Heart right ventricle (tissue), 16 donors: ENCODE measurements at regions not wholly inside any gene's neighbourhood (a gene's known extent, or its start where the extent isn't known, plus 50 kb on each side); places are given as distances from the start of the nearest gene placed in this dataset.

ENCODE experiments used
- ATAC-seq, 8 donors: fragments of 200-7000 bp; cut with Tn5 transposase; one replicate each; pipeline ENCODE4 v1.9.1; 2020; ENCODE audit warnings: mild to moderate bottlenecking in 8 of 8, moderate library complexity in 8 of 8, moderate number of reproducible peaks in 1 of 8
- DNase-seq, 2 donors: peaks; one replicate each; pipeline ENCODE4 v3.0.0-alpha.2; 2020
- H3K27ac ChIP-seq, 10 donors: fragments of 200-600 bp; sonication (generic) in 2 of 10; one replicate each; pipeline versions ENCODE4 v1.5.0 to v1.8.0; 2020 to 2022; ENCODE audit warnings: mild to moderate bottlenecking in 3 of 10
- H3K27me3 ChIP-seq, 7 donors: fragments of 200-600 bp; one replicate each; pipeline ENCODE4 v1.8.0; 2021 to 2022; ENCODE audit warnings: mild to moderate bottlenecking in 2 of 7
- H3K36me3 ChIP-seq, 9 donors: fragments of 200-600 bp; sonication (generic) in 1 of 9; one replicate each; pipeline versions ENCODE4 v1.5.0 to v1.8.0; 2020 to 2022; ENCODE audit warnings: mild to moderate bottlenecking in 2 of 9
- H3K4me1 ChIP-seq, 9 donors: fragments of 200-600 bp; sonication (generic) in 1 of 9; one replicate each; pipeline versions ENCODE4 v1.5.0 to v1.8.0; 2020 to 2022; ENCODE audit warnings: mild to moderate bottlenecking in 4 of 9
- H3K4me3 ChIP-seq, 10 donors: fragments of 200-600 bp; sonication (generic) in 2 of 10; one replicate each; pipeline versions ENCODE4 v1.5.0 to v1.8.0; 2020 to 2022; ENCODE audit warnings: mild to moderate bottlenecking in 7 of 10, moderate library complexity in 2 of 10
- H3K9me3 ChIP-seq, 11 donors: fragments of 200-600 bp in 10 of 11; sonication (generic) in 2 of 11; one replicate each; pipeline versions ENCODE4 v1.5.0 to v1.8.0; 2013 to 2022; ENCODE audit warnings: mild to moderate bottlenecking in 2 of 11, control low read depth in 1 of 11, moderate library complexity in 1 of 11
- WGBS, 2 donors: extraction: QIAGEN DNeasy Blood & Tissue Kit; methylation state at CpG; one replicate each; pipeline ENCODE4 v1.1.7; 2013; ENCODE audit warnings: inconsistent platforms in 1 of 2; 5-methylcytosine and 5-hydroxymethylcytosine counted together
- intact Hi-C, 10 donors: fragments of 100-400 bp; cut with DNase I; formaldehyde crosslinking; loops; one replicate each; pipeline versions ENCODE4 v1.11.1 to v1.14.2; 2022
- TF ChIP-seq, protein P1 (sequence below), 9 donors: fragments of 200-600 bp; sonication (generic) in 2 of 9; IDR thresholded peaks; one replicate each; pipeline versions ENCODE4 v1.5.0 to v1.8.0; 2021 to 2022; ENCODE audit warnings: antibody characterized with exemption in 9 of 9, mild to moderate bottlenecking in 5 of 9, moderate library complexity in 1 of 9
- donor health status: Arrhythmogenic right ventricular cardiomyopathy.
- donor health status: ischemic (EF 13 %, LVEDD 7.1; RV severe dilation, severe dysfunction).
- donor health status: healthy with polysubstance abuse.
- donor health status: DM: no; HTN: yes; CAD: no.
- donor health status: DM: no; HTN: no; CAD: no.
- donor health status: ischemic (EF 25% LVEDD 6.9; RV normal size, moderate dysfunction).
- donor health status: ischemic (EF 25% LVEDD 5.7; RV mildly dilated, moderate dysfunction).
- donor health status: healthy.
- donor health status: DM: yes; HTN: yes; CAD: no.
- donor health status: Ischemic cardiomyopathy.
- donor health status: ischemic (EF 35%, LVEDD 5.7; RV mildly dilated, moderate dysfunction).
- donor health status: nonischemic (EF 11% LVEDD 7.7; RV severe dilation, severe dysfunction).
- donor health status: DM: yes; HTN: yes; CAD: no.
- donor health status: PGD.
- donor health status: ischemic (EF 29% LVEDD 5.4; RV normal size, mild dysfunction).
- donor health status: nonischemic (EF 23%, LVEDD 6.1; RV moderate dilation, normal function).

DNA sequence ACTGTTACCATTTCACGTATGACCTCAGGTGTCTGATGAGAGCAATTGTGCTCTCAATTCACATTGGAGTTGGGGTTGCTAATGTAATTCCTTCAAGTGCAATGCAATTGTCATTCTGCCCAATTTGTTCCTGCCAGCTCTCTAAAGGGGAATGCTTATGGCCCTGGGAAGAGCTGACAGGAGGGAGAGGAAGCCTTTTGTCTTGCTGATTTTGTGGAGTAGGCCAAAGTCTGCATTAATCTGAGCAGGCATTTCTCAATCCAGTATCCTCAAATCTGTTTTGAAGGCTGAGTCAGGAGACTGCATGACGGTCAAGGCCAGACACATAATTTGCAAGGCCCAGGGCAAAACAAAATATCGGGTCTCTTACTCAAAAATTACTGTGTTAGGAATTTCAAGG lies 326.4 kb upstream of the SPHKAP start:
- intact Hi-C loops: no loop called here
- Histone ChIP-seq H3K4me3 (no peak overlapping the region), H3K4me1 (peaks cover 0 to 12% (median 0%) of the 10 kb centered on the region in 9 donors), H3K27ac (no peak overlapping the region), H3K36me3 (no peaks in the 10 kb centered on the region), H3K27me3 (no peaks in the 10 kb centered on the region), H3K9me3 (peaks cover 0 to 3% (median 0%) of the 10 kb centered on the region in 11 donors)
- ATAC-seq (no peak), DNase-seq (no peak)
- 45% methylated on average over 3 of the region's 3 CpGs for WGBS, 2 donors
- TF ChIP-seq, protein P1, sequence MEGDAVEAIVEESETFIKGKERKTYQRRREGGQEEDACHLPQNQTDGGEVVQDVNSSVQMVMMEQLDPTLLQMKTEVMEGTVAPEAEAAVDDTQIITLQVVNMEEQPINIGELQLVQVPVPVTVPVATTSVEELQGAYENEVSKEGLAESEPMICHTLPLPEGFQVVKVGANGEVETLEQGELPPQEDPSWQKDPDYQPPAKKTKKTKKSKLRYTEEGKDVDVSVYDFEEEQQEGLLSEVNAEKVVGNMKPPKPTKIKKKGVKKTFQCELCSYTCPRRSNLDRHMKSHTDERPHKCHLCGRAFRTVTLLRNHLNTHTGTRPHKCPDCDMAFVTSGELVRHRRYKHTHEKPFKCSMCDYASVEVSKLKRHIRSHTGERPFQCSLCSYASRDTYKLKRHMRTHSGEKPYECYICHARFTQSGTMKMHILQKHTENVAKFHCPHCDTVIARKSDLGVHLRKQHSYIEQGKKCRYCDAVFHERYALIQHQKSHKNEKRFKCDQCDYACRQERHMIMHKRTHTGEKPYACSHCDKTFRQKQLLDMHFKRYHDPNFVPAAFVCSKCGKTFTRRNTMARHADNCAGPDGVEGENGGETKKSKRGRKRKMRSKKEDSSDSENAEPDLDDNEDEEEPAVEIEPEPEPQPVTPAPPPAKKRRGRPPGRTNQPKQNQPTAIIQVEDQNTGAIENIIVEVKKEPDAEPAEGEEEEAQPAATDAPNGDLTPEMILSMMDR (IDR thresholded peaks at IDR 0.05): no peak

DNA sequence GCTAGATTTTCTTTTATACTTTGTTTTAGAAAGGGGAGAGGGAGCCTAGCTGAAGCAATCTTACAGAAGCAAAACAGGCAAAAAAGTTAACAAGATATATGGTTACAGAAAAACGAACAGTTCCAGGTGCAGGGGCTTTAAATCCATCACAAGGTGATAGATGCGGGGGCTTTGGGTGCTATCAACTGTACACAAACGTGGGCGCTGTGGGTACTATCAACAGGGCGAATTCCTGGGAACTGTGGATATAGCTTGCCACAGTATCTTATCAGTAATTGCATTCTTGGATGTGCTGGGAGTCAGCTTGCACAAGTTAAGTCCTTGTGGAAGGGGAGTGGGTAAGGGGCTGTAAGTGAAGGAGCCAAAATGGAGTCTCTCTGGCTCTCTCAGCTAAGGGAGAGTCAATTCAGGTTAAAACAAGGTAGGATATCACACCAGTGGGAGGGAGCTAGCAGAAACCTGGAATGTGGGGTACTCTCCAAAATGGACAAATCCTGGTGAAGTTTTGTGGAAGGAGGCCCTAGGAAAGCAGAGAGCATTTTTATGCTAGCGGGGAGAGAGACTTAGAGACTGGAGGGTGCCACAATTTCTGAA lies 325.8 kb upstream of the SPHKAP start:
- Histone ChIP-seq H3K36me3 (no peaks in the 10 kb centered on the region), H3K9me3 (peaks cover 0 to 3% (median 0%) of the 10 kb centered on the region in 11 donors), H3K4me1 (peaks cover 0 to 12% (median 0%) of the 10 kb centered on the region in 9 donors), H3K27me3 (no peaks in the 10 kb centered on the region), H3K27ac (no peak overlapping the region), H3K4me3 (no peak overlapping the region)
- ATAC-seq (no peak), DNase-seq (no peak)
- 37 to 44% methylated on average over 6 of the region's 6 CpGs for WGBS, 2 donors
- intact Hi-C loops: no loop called here
- TF ChIP-seq, protein P1 (IDR thresholded peaks at IDR 0.05): no peak

DNA sequence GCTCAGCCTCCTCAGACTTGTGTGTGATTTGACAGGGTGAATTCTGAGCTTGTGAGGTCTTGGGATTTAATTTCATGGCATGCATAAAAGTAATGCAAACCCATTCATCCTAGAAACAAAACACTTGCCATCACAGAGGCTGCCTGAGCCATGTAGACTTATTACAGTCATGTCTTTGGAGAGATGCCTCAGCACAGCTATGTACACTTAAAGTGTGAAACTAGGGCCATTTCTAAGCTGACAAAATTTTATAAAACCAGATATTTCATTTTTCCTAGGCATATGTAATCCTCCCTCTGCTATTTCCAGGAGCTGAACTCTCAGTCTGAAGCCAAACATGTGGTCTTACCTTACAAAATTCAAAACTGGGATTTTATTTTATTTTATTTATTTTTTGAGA lies 322.2 kb upstream of the SPHKAP start:
- Histone ChIP-seq H3K4me3 (no peak overlapping the region), H3K27me3 (no peaks in the 10 kb centered on the region), H3K4me1 (peaks cover 0 to 12% (median 0%) of the 10 kb centered on the region in 9 donors), H3K9me3 (peaks cover 0 to 3% (median 0%) of the 10 kb centered on the region in 11 donors), H3K36me3 (no peaks in the 10 kb centered on the region), H3K27ac (no peak overlapping the region)
- intact Hi-C loops: no loop called here
- TF ChIP-seq, protein P1 (IDR thresholded peaks at IDR 0.05): no peak
- DNase-seq (no peak), ATAC-seq (no peak)

DNA sequence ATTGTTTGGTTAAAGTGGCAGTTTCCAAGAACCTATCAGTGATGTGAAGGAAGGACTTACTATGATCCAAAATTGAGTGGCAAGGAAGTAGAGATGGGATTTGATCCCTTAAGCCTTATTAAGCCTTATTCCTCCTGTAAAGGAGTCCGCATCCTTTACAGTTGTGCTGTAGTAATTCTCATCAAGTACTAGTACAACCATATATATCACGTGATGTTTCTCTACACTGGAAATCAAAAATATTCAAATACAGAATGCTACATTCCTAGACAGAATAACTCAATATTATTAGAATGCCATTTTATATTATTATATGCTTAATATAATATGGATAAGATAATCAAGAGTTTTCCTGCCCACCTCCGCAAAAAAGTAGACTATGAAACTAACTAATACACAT lies 312.4 kb upstream of the SPHKAP start:
- Histone ChIP-seq H3K36me3 (no peaks in the 10 kb centered on the region), H3K27ac (no peak overlapping the region), H3K27me3 (no peaks in the 10 kb centered on the region), H3K9me3 (peaks cover 0 to 6% (median 0%) of the 10 kb centered on the region in 11 donors), H3K4me1 (no peaks in the 10 kb centered on the region), H3K4me3 (no peak overlapping the region)
- 89 to 97% methylated on average over 3 of the region's 3 CpGs for WGBS, 2 donors
- DNase-seq (no peak), ATAC-seq (no peak)
- intact Hi-C loops: no loop called here
- TF ChIP-seq, protein P1 (IDR thresholded peaks at IDR 0.05): no peak
